ENCODE measurements at regions not wholly inside any gene's neighbourhood (a gene's known extent, or its start where the extent isn't known, plus 50 kb on each side); places are given as distances from the start of the nearest gene placed in this dataset.
"Not testable (repeated sequence)": the region's sequence is repeated elsewhere in the genome, so short reads cannot be mapped to it uniquely, and the experiment has no call there.

DNA sequence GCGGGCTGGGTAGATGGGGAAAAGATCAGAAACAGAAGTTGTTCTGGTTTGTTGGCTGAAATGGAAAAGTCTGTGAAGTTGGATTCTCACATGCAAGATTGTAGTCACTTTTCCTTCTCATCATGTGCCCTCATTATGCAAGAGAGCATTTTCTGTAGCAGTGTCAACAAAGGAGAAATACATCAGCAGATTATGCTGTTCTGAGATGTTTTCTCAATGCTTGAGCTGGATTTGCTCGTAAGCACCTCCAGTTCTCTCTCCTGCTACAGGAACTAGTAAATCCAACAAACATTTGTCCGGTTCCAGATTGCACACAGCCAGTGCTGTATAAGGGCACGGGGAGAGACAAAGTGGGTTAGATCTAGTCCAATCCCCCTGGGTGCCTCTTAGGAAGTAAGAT is 90.0 kb downstream of the GATA3 start:
- H3K4me2 ChIP-seq: peak overlapping the region; percentile 30 to 82 (median 59)
- H3K4me1 ChIP-seq: peaks cover 13 to 26% (median 16%) of the 10 kb centered on the region in 10 experiments
- no peaks in the 10 kb centered on the region; a peak in 1 of 22 replicates for H4K20me1 ChIP-seq
- TF ChIP-seq Cebpa-rat (IDR thresholded peaks at IDR 0.05): no peak
- no peak overlapping the region; a peak in 1 of 22 replicates for H3K27ac ChIP-seq
- peaks cover 0 to 23% (median 0%) of the 10 kb centered on the region in 11 experiments; a peak in 5 of 22 replicates for H3K27me3 ChIP-seq
- no peak overlapping the region for H3K9ac ChIP-seq
- H3K9me3 ChIP-seq (replicated peaks in 1 of 11): no peaks in the 10 kb centered on the region
- no peak overlapping the region for H3K4me3 ChIP-seq
- H3K36me3 ChIP-seq: no peaks in the 10 kb centered on the region

DNA sequence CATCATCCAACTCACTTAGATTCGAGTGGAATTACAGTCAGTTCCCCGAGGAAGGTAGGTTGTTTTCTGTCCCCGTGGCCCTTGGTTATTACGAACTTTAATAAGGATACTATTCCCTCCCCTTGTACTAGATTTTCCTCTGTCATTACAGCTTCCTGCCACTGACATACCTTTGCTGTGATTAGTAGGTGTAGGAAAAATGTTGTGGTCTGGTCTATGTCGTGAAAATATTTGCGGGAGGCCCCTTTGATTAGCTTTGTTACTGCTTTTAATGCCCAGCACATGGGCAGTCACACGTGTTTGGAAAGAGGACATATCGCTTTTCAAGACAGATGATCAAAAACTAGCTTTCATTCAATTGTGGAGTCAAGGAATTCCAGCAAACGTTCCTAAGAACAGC is 92.2 kb downstream of the GATA3 start:
- Histone ChIP-seq H3K27ac (no peak overlapping the region), H3K27me3 (peaks cover 0 to 12% (median 0%) of the 10 kb centered on the region in 11 experiments; a peak in 3 of 22 replicates), H3K4me2 (no peak overlapping the region), H3K9me3 (replicated peaks in 1 of 11) (no peaks in the 10 kb centered on the region), H3K4me3 (no peak overlapping the region), H4K20me1 (no peaks in the 10 kb centered on the region; a peak in 1 of 22 replicates), H3K4me1 (peaks cover 13 to 26% (median 16%) of the 10 kb centered on the region in 10 experiments), H3K9ac (no peak overlapping the region), H3K36me3 (no peaks in the 10 kb centered on the region)
- TF ChIP-seq Cebpa-rat (IDR thresholded peaks at IDR 0.05): no peak

DNA sequence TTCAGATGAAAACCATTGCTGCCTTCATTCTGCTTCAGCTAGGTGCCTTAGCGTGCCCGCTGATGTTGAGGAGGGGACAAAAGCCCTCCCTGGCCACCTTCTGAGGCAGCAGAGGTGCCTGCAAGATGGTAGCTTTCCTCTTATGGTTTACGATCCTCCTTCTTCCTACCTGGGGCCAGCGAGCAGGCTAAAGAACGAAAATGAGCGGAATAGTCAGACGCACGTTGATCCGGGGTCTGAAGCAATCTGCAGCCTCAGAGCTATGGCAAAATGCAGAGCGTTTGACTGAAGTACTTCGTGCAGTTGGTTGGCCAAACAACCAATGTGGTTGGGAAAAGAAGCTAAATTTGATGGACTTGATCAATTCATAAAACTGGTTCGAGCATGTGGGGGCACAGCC is 95.5 kb downstream of the GATA3 start:
- Histone ChIP-seq H3K36me3 (no peaks in the 10 kb centered on the region), H3K4me1 (peaks cover 2 to 14% (median 2%) of the 10 kb centered on the region in 10 experiments; a peak in 17 of 20 replicates), H3K9ac (no peak overlapping the region), H3K27me3 (no peaks in the 10 kb centered on the region; a peak in 1 of 22 replicates), H3K27ac (no peak overlapping the region), H3K4me3 (no peak overlapping the region), H4K20me1 (no peaks in the 10 kb centered on the region), H3K9me3 (replicated peaks in 1 of 11) (no peaks in the 10 kb centered on the region), H3K4me2 (no peak overlapping the region)
- no peak for TF ChIP-seq Cebpa-rat (IDR thresholded peaks at IDR 0.05)

DNA sequence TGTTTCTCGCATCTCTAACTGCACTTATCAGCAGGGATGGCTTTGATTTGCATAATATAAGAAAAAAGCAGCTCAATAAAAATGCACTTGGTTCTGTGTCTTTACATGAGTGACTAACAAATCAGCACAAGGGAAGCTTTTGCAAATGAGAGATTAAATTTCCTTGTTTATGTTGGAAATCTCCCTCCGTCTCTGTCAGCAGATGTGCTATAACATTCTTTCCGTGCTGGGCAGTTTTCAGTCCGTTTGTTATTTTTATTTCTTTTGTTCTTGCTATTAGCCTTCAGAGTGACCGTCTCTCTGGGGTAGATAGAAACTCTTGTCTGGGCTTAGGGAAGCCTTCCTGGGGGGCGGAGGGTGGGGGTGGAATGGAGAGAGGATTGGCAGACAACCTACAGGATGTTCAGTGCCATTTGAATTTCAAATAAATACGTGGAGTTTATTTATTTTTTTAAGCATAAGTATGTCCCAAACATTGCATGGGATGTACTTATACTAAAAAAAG is 96.0 kb downstream of the GATA3 start:
- Histone ChIP-seq H3K9ac (no peak overlapping the region), H3K4me3 (no peak overlapping the region), H3K36me3 (no peaks in the 10 kb centered on the region), H3K27me3 (no peaks in the 10 kb centered on the region; a peak in 1 of 22 replicates), H3K4me1 (peaks cover 0 to 9% (median 0%) of the 10 kb centered on the region in 10 experiments; a peak in 5 of 20 replicates), H3K4me2 (no peak overlapping the region), H3K9me3 (replicated peaks in 1 of 11) (no peaks in the 10 kb centered on the region), H3K27ac (no peak overlapping the region), H4K20me1 (no peaks in the 10 kb centered on the region)
- TF ChIP-seq Cebpa-rat (IDR thresholded peaks at IDR 0.05): no peak

DNA sequence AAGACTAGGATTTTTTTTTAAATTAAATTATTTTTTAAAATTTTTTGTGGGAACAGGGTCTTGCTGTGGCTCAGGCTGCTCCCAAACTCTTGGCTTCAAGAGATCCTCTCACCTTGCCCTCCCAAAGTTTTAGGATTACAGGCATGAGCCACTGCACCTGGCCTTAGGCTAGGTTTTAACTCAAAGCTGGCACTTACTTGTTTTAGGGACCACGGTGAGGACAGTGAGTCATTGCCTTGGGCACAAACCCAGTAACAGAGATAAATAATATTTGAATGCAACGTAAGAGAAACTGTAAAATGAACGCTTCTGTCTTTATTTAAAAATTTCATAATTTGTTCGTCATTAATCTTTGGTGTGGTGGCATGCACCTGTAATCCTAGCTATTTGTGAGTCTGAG is 96.6 kb downstream of the GATA3 start:
- Histone ChIP-seq H3K27ac (no peak overlapping the region), H3K4me1 (0 out of 20 replicates have a peak, but pooled peaks cover 0 to 3% (median 0%) of the 10 kb centered on the region in 10 experiments), H3K4me2 (no peak overlapping the region), H4K20me1 (no peaks in the 10 kb centered on the region), H3K4me3 (no peak overlapping the region), H3K27me3 (no peaks in the 10 kb centered on the region; a peak in 1 of 22 replicates), H3K9me3 (replicated peaks in 1 of 11) (no peaks in the 10 kb centered on the region), H3K9ac (no peak overlapping the region), H3K36me3 (no peaks in the 10 kb centered on the region)
- TF ChIP-seq Cebpa-rat (IDR thresholded peaks at IDR 0.05): no peak

DNA sequence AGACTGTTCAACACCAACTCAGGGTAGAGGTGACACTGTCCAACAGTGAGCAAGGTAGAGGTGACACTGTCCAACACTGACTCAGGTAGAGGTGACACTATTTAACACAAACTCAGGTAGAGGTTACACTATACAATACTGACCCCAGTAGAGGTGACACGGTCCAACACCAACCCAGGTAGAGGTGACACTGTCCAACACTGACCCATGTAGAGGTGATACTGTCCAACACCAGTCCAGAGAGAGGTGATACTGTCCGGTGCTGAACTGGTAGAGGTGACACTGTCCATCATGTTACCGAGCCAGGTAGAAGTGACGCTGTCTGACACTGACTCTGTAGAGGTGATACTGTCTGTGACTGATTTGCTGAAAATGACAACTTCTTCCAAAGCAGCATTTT is 102.4 kb downstream of the GATA3 start:
- no peak overlapping the region for H3K4me3 ChIP-seq
- no peak overlapping the region for H3K4me2 ChIP-seq

DNA sequence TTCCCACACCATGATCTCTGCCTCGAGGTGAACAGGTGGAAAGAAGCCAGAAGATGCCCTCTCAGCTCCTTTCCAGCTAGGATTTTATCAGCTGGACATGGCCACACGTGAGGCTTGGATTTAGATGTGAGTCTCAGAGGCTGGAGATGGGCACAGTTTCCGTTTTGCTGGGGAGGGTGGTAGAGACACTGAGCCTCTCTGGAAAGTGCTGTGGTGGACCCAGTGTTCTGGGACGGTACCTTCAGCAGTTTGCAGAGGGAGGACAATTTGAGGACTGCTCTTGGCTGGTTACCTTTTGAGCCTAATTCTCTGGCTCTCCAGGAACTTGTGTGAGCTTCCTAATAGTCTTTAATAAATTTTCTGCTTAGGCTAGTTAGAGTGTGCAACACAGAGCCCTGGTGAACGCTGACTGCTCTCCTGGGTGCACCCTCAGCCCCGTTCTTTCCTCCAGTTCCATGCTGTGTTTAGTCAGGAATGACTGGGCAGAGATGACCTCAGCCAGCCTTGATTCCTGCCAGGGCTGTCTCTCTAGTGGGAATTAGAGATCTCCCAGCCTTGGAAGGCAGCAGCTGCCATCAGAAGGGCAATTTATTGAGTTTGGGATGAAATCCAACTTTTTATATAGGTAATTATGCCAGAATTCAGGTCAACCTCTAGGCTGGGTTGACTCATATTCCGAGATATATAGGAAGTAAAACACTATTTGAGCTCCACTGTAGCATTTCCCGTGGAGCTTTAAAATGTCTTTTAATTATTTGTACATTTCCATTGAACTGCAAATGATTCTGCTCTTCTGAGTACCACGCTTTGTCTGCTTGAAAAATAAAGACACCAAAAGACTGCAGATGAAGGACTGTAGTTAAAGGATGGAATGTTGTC is 103.9 kb downstream of the GATA3 start:
- no peaks in the 10 kb centered on the region for H4K20me1 ChIP-seq
- no peak overlapping the region for H3K9ac ChIP-seq
- H3K27ac ChIP-seq: no peak overlapping the region
- H3K4me2 ChIP-seq: no peak overlapping the region
- H3K27me3 ChIP-seq: no peaks in the 10 kb centered on the region
- 0 out of 20 replicates have a peak, but pooled peaks cover 0 to 4% (median 0%) of the 10 kb centered on the region in 10 experiments for H3K4me1 ChIP-seq
- peaks cover 0 to 10% (median 0%) of the 10 kb centered on the region in 11 experiments; a peak in 4 of 22 replicates for H3K9me3 ChIP-seq (replicated peaks in 1 of 11)
- H3K4me3 ChIP-seq: no peak overlapping the region
- H3K36me3 ChIP-seq: no peaks in the 10 kb centered on the region
- TF ChIP-seq Cebpa-rat (IDR thresholded peaks at IDR 0.05): no peak

More for the DNA sequence above, 102.4 kb downstream of the GATA3 start:
- no peak for TF ChIP-seq Cebpa-rat (IDR thresholded peaks at IDR 0.05)
- Histone ChIP-seq H3K27me3 (no peaks in the 10 kb centered on the region), H3K27ac (no peak overlapping the region), H3K9me3 (replicated peaks in 1 of 11) (peaks cover 0 to 8% (median 0%) of the 10 kb centered on the region in 11 experiments; a peak in 3 of 22 replicates), H3K4me1 (0 out of 20 replicates have a peak, but pooled peaks cover 0 to 4% (median 0%) of the 10 kb centered on the region in 10 experiments), H4K20me1 (no peaks in the 10 kb centered on the region), H3K9ac (no peak overlapping the region), H3K36me3 (no peaks in the 10 kb centered on the region)

DNA sequence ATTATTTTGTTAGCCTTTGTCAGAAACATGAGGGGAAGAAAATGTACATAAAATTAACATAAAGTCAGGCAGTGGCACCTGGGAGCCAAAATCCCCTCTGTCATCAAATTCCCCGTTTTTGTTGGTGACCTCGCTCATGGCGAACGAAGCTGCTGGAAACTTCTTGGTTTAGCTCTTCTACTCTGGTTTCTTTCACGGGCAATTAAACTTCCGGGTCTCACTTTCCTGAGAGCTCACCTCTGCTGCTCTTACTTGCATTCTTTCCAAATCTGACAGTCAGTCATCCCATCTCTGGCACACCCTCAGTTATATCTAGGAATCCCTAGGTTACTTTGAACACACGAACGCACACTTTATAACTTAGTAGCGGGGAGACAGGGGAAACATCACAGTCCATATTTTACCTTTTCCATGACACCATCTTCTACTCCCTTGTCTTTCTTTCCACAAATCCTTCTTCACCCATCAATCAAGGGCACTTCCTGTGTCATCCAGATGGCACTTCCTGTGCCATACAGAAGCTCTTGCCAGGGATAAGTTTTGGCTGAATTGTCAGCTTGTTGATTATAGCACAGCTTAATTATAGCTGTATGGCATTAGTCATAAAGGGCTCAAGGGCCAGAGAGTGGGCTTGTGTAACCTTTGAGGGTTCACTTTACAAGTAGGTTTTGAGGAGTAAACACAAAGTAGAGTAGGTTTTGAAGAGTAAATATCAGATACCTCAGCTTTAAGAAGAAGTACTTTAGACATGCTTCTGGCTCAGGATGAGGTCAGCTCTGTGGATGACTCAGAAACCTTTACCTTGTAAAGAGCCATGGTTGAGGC is 105.1 kb downstream of the GATA3 start:
- Histone ChIP-seq H3K9me3 (replicated peaks in 1 of 11) (peaks cover 0 to 17% (median 3%) of the 10 kb centered on the region in 11 experiments; a peak in 8 of 22 replicates), H3K4me2 (no peak overlapping the region), H3K27me3 (no peaks in the 10 kb centered on the region), H3K36me3 (no peaks in the 10 kb centered on the region), H3K9ac (no peak overlapping the region), H3K4me3 (no peak overlapping the region), H3K4me1 (0 out of 20 replicates have a peak, but pooled peaks cover 0 to 4% (median 0%) of the 10 kb centered on the region in 10 experiments), H3K27ac (no peak overlapping the region), H4K20me1 (no peaks in the 10 kb centered on the region)
- no peak for TF ChIP-seq Cebpa-rat (IDR thresholded peaks at IDR 0.05)

DNA sequence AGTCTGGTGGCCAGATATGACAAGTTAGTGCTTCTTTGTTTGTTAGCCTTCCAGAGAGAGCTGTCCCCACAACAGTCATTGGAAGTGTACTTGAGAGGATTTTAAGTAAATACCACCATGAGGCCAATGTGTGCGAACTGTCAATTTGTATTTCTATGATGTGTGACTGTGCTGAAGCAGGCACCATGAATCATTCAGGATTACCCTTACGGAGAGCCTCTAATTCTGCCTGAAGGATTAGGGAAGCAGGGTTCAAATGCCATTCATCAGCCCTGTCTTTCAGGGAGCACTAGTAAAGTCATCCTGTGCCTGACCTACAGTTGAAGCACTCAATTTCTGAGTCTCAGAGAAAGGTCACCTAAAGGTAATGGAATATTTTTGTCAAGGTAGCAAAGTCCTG is 109.3 kb downstream of the GATA3 start:
- Histone ChIP-seq H3K27me3 (no peaks in the 10 kb centered on the region), H4K20me1 (no peaks in the 10 kb centered on the region), H3K4me3 (no peak overlapping the region), H3K4me1 (0 out of 20 replicates have a peak, but pooled peaks cover 0 to 4% (median 0%) of the 10 kb centered on the region in 10 experiments), H3K27ac (no peak overlapping the region), H3K9ac (no peak overlapping the region), H3K36me3 (no peaks in the 10 kb centered on the region), H3K9me3 (replicated peaks in 1 of 11) (peaks cover 14 to 41% (median 23%) of the 10 kb centered on the region in 11 experiments), H3K4me2 (no peak overlapping the region)
- TF ChIP-seq Cebpa-rat (IDR thresholded peaks at IDR 0.05): no peak

DNA sequence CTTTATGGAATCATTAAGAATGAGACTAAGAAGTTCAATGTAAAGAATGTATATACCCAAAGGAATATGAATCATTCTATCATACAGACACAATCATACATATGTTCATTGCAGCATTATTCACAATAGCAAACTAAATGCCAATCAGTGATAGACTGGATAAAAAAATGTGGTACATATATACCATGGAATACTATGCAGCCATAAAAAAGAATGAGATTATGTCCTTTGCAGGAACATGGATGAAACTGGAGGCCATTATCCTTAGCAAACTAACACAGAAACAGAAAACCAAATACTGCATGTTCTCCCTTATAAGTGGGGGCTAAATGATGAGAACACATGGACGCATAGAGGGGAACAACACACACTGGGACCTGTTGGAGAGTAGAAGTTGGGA is 110.2 kb downstream of the GATA3 start:
- not testable (repeated sequence) for H3K27me3 ChIP-seq, H3K9ac ChIP-seq, H3K4me2 ChIP-seq, H3K4me3 ChIP-seq, H3K27ac ChIP-seq, H4K20me1 ChIP-seq, H3K4me1 ChIP-seq, H3K36me3 ChIP-seq
- peaks cover 22 to 49% (median 31%) of the 10 kb centered on the region in 11 experiments for H3K9me3 ChIP-seq (replicated peaks in 1 of 11)
